PC-3 (cell line): ENCODE measurements at regions not wholly inside any gene's neighbourhood (a gene's known extent, or its start where the extent isn't known, plus 50 kb on each side); places are given as distances from the start of the nearest gene placed in this dataset.
"Not testable (repeated sequence)": the region's sequence is repeated elsewhere in the genome, so short reads cannot be mapped to it uniquely, and the experiment has no call there.

Experiments
- CTCF ChIP-seq: fragments of 300-600 bp; sonication (generic); conservative IDR thresholded peaks from 2 replicates; pipeline ENCODE4 v1.5.1; 2017; ENCODE audit warnings: antibody characterized with exemption, low read depth, mild to moderate bottlenecking, low read length
- EZH2 ChIP-seq: fragments of 300-600 bp; sonication (generic); IDR thresholded peaks from one replicate; pipeline ENCODE4 v1.6.1; 2017; ENCODE audit warnings: antibody characterized with exemption, mild to moderate bottlenecking, low read length; ENCODE audit not compliant: unreplicated experiment
- EZH2phosphoT487 ChIP-seq: fragments of 300-600 bp; sonication (generic); IDR thresholded peaks from 2 replicates; pipeline ENCODE4 v1.6.1; 2018; ENCODE audit warnings: mild to moderate bottlenecking, antibody characterized with exemption, low read length, borderline replicate concordance

- not testable (repeated sequence) for TF ChIP-seq CTCF, EZH2, EZH2phosphoT487
These were observed 187.9 kb downstream of the OR4M2 start for GRCh38 chr15:22268201-22268600.
